Activated naive CD8-positive, alpha-beta T cell treated with anti-CD3 and anti-CD28 coated beads, Interleukin-2, amount 50 U/mL, for 24 hours (primary cell): ENCODE measurements at regions not wholly inside any gene's neighbourhood (a gene's known extent, or its start where the extent isn't known, plus 50 kb on each side); places are given as distances from the start of the nearest gene placed in this dataset.
"Not testable (repeated sequence)": the region's sequence is repeated elsewhere in the genome, so short reads cannot be mapped to it uniquely, and the experiment has no call there.

ENCODE experiments used
- ATAC-seq: fragments of 150-1000 bp; cut with Tn5 transposase; one replicate; pipeline ENCODE4 v1.10.0; 2021
- DNase-seq: peaks from one replicate; pipeline ENCODE4 v3.0.0; 2021
- H3K27ac Mint-ChIP-seq: one replicate; pipeline ENCODE4 v1.8.0; 2021; ENCODE audit warnings: mild to moderate bottlenecking, mixed read lengths
- H3K27me3 Mint-ChIP-seq: one replicate; pipeline ENCODE4 v1.8.0; 2021; ENCODE audit warnings: mixed read lengths
- H3K36me3 Mint-ChIP-seq: one replicate; pipeline ENCODE4 v1.8.0; 2021; ENCODE audit warnings: low read depth, mixed read lengths
- H3K4me1 Mint-ChIP-seq: one replicate; pipeline ENCODE4 v1.8.0; 2021; ENCODE audit warnings: mixed read lengths
- H3K4me3 Mint-ChIP-seq: one replicate; pipeline ENCODE4 v1.8.0; 2021; ENCODE audit warnings: mild to moderate bottlenecking, moderate library complexity, mixed read lengths
- H3K9me3 Mint-ChIP-seq: one replicate; pipeline ENCODE4 v1.8.0; 2021; ENCODE audit warnings: mixed read lengths

DNA sequence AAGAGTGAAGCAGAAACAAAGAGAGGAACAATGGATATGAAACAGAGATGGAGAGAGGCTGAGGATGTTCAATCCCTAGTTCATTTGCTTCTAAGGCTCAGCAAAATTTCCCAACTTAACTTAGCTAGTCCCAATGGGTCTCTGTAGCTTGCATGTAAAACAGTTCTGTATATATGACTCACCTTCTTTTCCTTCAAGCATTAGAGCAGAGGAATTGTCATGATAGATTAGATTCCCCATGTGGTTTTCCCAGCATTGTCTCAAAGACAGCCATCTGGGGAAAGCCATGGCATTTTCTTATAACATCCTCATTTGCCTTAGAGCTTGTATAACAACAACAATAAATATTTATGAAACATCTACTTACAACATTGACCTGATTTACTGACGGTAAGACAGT lies 93.9 kb upstream of the GATB start:
- Mint-ChIP-seq H3K36me3 (no peaks in the 10 kb centered on the region), H3K4me1 (no peaks in the 10 kb centered on the region), H3K9me3 (no peaks in the 10 kb centered on the region), H3K27ac (no peak overlapping the region), H3K27me3 (no peaks in the 10 kb centered on the region), H3K4me3 (no peak overlapping the region)
- ATAC-seq (no peak), DNase-seq (no peak)

DNA sequence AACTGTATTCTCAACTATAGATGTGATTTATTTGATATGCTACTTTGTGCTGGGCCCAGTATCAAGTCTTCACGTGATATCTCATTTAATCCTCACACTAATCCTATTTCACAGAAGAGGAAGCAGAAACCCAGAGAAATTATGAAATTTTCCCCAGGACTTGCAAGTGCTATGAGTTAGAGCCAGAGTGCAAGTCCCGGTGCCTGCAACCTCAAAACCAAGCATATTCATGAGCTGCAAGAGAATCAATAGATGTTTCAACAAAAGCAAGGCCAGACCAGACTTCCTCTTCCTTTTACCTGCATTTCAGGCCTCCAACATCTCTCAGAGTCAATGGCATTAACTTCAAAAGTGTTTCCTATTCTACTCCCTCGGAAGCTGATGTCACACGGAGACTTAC lies 92.2 kb upstream of the GATB start:
- ATAC-seq (no peak), DNase-seq (no peak)
- no peaks in the 10 kb centered on the region for H3K27me3 Mint-ChIP-seq

DNA sequence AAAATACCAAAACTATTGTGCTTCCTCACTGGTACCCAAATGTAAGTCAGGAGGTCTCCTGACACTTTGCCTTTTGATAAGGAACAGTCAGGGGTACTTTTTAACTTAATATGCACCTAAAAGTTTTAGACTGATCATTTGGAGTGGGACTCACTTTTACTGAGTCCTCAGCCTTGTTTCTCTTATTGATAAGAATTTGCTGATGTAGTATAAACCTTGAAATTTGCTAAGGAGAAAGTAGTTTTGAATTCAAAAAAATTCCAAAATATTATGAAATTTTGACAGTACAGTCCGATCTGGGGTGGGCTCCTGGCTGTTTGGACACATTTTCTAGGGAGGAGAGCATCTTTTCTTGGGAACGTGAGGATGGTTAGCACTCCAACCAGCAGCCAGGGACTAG lies 91.4 kb upstream of the GATB start:
- Mint-ChIP-seq H3K4me1 (no peaks in the 10 kb centered on the region), H3K9me3 (peaks cover 7% of the 10 kb centered on the region), H3K27ac (no peak overlapping the region), H3K36me3 (no peaks in the 10 kb centered on the region), H3K4me3 (no peak overlapping the region), H3K27me3 (no peaks in the 10 kb centered on the region)
- ATAC-seq (no peak), DNase-seq (no peak)

More for the DNA sequence above, 92.2 kb upstream of the GATB start:
- H3K4me1 Mint-ChIP-seq, result no peaks in the 10 kb centered on the region
- no peaks in the 10 kb centered on the region for H3K36me3 Mint-ChIP-seq
- H3K4me3 Mint-ChIP-seq, result no peak overlapping the region
- no peaks in the 10 kb centered on the region for H3K9me3 Mint-ChIP-seq
- H3K27ac Mint-ChIP-seq, result no peak overlapping the region

DNA sequence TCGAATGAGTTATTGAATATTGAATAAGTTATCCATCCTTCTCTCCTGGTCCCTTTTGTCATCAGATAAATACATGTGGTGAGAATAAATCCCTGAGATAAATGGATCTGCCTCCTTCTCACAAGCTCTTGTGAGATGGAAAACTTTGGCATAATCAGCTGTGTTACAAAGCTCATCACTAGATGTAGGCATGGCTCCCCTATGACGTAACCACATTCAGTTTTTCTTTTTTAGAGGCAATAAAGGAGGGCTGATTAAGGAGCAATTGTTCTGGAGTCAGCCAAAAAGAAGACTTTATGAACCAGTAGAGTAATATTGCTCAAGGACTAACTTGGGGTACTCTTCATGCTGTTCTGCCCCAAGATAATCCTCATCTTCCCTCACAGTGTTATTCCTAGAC lies 90.5 kb upstream of the GATB start:
- H3K36me3 Mint-ChIP-seq, result no peaks in the 10 kb centered on the region
- no peak for DNase-seq
- ATAC-seq, result no peak
- H3K4me3 Mint-ChIP-seq, result no peak overlapping the region
- H3K9me3 Mint-ChIP-seq, result peaks cover 7% of the 10 kb centered on the region
- H3K27me3 Mint-ChIP-seq, result no peaks in the 10 kb centered on the region
- no peak overlapping the region for H3K27ac Mint-ChIP-seq
- no peaks in the 10 kb centered on the region for H3K4me1 Mint-ChIP-seq

DNA sequence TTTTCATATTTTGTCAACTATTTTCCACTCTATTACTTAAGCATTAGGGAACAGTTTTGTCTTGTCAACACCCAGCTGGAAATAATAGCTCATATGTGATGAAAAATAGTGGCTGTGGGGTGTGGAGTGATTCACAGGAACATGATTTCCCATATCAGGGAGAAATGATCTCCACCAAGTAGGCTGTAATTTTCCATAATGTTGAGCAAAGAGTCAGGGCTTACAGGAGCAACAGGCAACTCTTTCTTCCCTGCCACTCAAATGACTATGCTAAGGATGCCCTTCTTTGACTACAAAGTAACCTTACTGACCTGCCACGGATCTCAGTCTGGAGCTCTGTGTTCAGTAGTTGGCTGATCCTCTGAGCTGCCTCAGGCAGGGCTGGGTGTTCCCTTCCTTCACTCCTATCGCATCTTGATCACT lies 90.0 kb upstream of the GATB start:
- Mint-ChIP-seq H3K9me3 (peaks cover 7% of the 10 kb centered on the region), H3K27ac (no peak overlapping the region), H3K4me3 (no peak overlapping the region), H3K4me1 (no peaks in the 10 kb centered on the region), H3K36me3 (no peaks in the 10 kb centered on the region), H3K27me3 (no peaks in the 10 kb centered on the region)
- ATAC-seq (no peak), DNase-seq (no peak)

DNA sequence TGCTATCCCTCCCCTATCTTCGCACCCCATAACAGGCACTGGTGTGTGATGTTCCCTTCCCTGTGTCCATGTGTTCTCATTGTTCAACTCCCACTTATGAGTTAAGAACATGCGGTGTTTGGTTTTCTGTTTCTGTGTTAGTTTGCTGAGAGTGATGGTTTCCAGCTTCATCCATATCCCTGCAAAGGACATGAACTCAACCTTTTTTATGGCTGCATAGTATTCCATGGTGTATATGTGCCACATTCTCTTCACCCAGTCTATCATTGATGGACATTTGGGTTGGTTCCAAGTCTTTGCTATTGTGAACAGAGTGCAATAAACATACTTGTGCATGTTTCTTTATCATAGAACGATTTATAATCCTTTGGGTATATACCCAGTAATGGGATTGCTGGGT lies 84.7 kb upstream of the GATB start:
- ATAC-seq, H3K4me3 Mint-ChIP-seq, H3K4me1 Mint-ChIP-seq, H3K27me3 Mint-ChIP-seq, DNase-seq, H3K36me3 Mint-ChIP-seq, H3K27ac Mint-ChIP-seq, H3K9me3 Mint-ChIP-seq: not testable (repeated sequence)

DNA sequence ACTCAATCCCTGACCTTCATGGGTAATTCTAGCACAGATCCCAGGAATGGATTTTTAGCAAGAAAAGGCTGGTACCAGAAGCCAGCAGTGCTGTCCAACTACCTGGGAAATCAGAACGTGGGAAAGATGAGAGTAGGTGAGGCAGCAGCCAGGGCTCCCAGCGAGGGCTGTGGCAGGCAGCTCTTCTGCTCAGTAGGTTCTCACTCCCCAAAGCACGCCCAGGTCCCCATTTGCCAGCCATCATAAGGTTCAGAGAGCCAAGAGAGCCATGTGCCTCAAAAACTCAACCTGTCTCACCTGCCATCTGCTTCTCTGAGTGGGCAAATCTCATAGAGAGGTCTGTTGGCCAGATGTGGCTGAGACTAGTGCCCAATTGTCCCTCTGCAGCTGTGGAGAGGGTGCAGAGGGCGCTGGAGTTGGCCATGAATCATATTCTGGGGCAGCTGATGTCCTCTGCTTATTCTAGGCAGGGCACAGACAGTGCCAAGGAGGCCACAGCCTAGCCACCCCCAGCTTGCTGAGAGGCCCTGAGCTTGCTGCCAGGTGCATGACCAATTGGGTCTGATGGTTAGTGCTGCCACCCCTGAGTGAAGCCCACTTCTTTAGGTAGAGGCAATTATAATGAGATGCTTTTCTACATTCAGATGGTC lies 81.7 kb upstream of the GATB start:
- Mint-ChIP-seq H3K4me3 (no peak overlapping the region), H3K27ac (no peak overlapping the region), H3K27me3 (no peaks in the 10 kb centered on the region), H3K4me1 (no peaks in the 10 kb centered on the region), H3K9me3 (peaks cover 3% of the 10 kb centered on the region), H3K36me3 (no peaks in the 10 kb centered on the region)
- ATAC-seq (no peak), DNase-seq (no peak)

DNA sequence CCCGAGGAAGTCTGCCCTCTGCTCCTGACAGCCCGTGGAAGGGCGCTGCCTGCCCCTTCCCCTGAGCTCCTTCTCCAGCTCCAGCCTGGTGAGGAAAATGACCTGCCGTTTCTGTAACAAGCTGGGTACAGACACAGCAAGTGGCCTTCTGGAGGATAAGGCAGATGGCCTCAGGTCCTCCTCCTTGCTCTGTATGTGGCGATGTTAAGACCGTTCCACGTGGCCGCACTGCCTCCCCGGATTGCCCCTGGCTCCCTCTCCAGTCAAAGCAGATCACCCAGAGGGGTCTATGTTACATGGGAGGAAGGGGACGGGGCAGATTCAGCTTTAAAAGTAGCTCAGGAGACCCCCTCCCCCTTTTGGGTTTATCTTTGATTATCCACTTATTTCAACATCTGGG lies 80.3 kb upstream of the GATB start:
- Mint-ChIP-seq H3K4me1 (no peaks in the 10 kb centered on the region), H3K36me3 (no peaks in the 10 kb centered on the region), H3K27ac (no peak overlapping the region), H3K27me3 (no peaks in the 10 kb centered on the region), H3K9me3 (no peaks in the 10 kb centered on the region), H3K4me3 (no peak overlapping the region)
- ATAC-seq (no peak), DNase-seq (no peak)

DNA sequence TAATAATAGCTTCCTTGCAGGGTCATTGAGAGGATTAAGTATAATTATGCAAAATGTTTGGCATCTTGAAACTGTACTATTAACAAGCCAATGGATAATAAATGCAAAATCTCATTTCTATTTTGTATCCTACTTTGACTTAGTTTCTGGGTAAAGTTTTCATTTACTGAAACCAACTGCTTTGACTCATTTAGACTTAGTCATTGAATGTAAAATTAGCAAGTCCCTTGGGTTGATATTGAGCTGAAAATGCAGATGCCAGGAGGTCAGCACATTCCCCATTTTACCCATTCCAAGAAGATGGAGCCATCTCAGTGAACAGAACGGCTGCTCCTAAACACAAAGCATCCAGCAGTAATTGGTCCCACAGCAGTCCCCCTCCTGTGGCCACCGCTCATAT lies 74.7 kb upstream of the GATB start:
- ATAC-seq, result no peak
- no peak overlapping the region for H3K27ac Mint-ChIP-seq

DNA sequence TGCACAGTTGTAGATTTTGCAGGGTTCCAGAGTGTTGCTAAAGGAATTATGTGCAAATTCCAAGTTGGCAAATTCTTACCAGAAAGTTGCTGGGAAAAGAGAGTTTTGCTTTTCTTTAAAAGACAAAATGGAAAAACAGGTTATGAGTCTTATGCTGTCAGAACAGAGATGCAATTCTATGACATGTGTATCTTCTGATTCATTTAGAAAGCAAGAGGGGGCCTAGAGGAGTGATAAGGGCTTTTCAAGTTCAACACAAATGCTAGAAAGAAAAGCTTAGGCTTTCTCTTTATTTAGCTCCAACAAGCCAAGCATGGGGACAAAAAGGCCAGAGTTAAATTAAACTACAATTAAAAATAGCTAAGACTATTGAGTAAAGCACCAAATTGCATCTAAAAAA lies 72.4 kb upstream of the GATB start:
- DNase-seq, result no peak
- no peaks in the 10 kb centered on the region for H3K9me3 Mint-ChIP-seq
- H3K4me3 Mint-ChIP-seq, result no peak overlapping the region
- no peak for ATAC-seq
- H3K27me3 Mint-ChIP-seq, result no peaks in the 10 kb centered on the region
- H3K36me3 Mint-ChIP-seq, result no peaks in the 10 kb centered on the region
- no peak overlapping the region for H3K27ac Mint-ChIP-seq
- no peaks in the 10 kb centered on the region for H3K4me1 Mint-ChIP-seq

More for the DNA sequence above, 74.7 kb upstream of the GATB start:
- H3K4me3 Mint-ChIP-seq, result no peak overlapping the region
- H3K27me3 Mint-ChIP-seq, result no peaks in the 10 kb centered on the region
- no peaks in the 10 kb centered on the region for H3K9me3 Mint-ChIP-seq
- H3K4me1 Mint-ChIP-seq, result no peaks in the 10 kb centered on the region
- no peaks in the 10 kb centered on the region for H3K36me3 Mint-ChIP-seq
- no peak for DNase-seq

DNA sequence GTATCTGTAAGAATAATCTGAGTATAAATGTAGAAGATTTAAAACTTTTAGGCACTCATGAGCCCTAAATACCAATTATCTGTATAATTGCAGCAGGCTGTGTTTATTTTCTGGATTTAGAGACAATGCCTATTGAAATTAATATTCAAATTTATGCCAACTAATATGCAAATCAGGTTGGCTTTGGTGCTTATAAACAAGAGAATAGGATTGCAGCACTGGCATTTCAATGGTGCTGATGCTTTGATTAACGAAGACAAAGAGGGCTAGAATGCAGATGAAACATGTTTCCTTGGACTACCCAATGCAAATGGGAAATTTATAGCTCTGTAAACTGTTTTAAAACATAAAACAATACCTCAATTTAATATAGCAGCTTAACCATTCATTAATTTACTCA lies 70.7 kb upstream of the GATB start:
- DNase-seq, result no peak
- no peak overlapping the region for H3K27ac Mint-ChIP-seq
- no peak overlapping the region for H3K4me3 Mint-ChIP-seq

DNA sequence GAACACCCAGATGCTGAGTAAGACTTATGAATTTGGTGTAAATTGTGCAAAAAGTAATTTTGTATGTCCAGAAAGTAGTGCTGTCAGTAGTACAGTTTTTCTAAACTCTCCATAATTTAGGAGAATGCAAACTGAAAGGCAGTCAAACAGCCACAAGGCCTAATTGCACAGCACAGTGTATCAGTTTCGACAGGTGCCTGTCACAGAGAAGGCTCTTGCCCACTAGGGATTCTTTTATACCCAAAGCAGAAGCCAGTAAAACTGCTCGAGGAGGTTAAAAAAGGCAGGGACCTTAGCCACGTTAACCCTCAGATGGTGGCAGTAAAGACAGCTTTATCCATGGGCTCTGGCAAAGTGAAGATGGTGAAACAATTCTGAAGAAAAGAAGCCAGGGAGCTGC lies 69.4 kb upstream of the GATB start:
- DNase-seq, result no peak
- Mint-ChIP-seq H3K4me1 (no peaks in the 10 kb centered on the region), H3K9me3 (no peaks in the 10 kb centered on the region), H3K4me3 (no peak overlapping the region), H3K27me3 (no peaks in the 10 kb centered on the region), H3K27ac (no peak overlapping the region), H3K36me3 (no peaks in the 10 kb centered on the region)
- ATAC-seq, result no peak

More for the DNA sequence above, 70.7 kb upstream of the GATB start:
- Mint-ChIP-seq H3K4me1 (no peaks in the 10 kb centered on the region), H3K36me3 (no peaks in the 10 kb centered on the region), H3K9me3 (no peaks in the 10 kb centered on the region), H3K27me3 (no peaks in the 10 kb centered on the region)
- no peak for ATAC-seq

DNA sequence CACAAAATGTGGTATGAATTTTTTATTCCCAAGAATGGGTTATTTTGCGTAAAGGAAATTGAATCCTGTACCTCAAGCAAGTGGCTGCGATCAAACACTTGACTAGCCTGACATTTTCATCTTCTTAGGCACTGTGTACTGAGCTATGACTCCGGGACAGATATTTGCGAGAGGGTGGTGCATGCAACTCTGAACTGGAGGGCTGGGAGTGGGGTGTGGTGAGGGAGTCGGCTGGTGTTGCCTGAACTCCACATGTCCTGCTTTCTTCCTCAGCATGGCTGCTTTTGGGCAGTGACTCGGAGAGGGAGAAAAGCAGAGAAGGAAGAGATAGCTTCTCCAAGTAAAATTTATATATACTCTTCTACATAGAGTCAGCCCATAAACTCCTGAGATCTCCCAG lies 68.5 kb upstream of the GATB start:
- H3K27me3 Mint-ChIP-seq, result no peaks in the 10 kb centered on the region
- H3K4me3 Mint-ChIP-seq, result no peak overlapping the region
- ATAC-seq (no peak), DNase-seq (no peak)
- H3K9me3 Mint-ChIP-seq, result no peaks in the 10 kb centered on the region
- H3K27ac Mint-ChIP-seq, result no peak overlapping the region
- H3K36me3 Mint-ChIP-seq, result no peaks in the 10 kb centered on the region
- H3K4me1 Mint-ChIP-seq, result no peaks in the 10 kb centered on the region

DNA sequence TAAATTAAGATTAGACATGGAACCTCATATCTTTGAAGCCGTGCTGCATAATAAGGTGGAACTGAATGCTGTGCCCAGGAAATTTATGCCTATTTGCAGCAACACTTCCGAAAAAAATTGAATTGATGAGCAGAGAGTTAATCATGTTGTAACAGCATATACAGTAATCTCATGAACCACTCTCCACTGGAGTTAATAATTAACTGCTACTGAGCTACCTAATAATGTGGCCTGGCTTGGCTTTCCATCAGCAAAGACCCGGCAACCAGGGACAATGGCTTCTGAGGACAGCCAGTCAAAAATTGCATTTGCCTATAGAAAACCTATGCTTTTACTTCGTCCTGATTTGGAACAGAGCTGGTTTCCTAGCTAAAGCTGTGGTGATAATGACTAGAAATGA lies 63.8 kb upstream of the GATB start:
- no peak overlapping the region for H3K27ac Mint-ChIP-seq
- ATAC-seq (no peak), DNase-seq (no peak)
- no peaks in the 10 kb centered on the region for H3K36me3 Mint-ChIP-seq
- H3K27me3 Mint-ChIP-seq, result no peaks in the 10 kb centered on the region
- H3K9me3 Mint-ChIP-seq, result no peaks in the 10 kb centered on the region
- no peak overlapping the region for H3K4me3 Mint-ChIP-seq
- no peaks in the 10 kb centered on the region for H3K4me1 Mint-ChIP-seq

DNA sequence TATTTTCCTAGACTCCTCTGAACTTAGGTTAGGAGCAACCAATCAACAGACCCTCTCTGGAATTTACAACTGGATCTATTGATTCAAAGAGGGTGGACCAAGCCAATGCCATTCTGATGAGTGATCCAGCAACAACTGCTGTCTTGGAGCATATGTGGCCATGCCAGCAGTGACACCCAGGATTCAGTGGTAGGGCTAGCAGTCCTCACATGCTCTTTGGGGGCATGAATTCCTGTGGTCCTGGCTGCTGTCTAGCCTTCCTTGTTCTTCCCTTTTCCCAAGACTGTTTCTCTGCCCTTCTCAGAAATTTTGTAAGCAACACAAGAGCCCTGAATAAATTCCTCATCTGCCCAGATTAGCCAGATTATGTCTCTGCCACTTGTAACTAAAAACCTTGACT lies 61.5 kb upstream of the GATB start:
- H3K27ac Mint-ChIP-seq, result no peak overlapping the region
- no peak overlapping the region for H3K4me3 Mint-ChIP-seq
- no peak for DNase-seq
- no peaks in the 10 kb centered on the region for H3K36me3 Mint-ChIP-seq
- no peak for ATAC-seq
- no peaks in the 10 kb centered on the region for H3K27me3 Mint-ChIP-seq
- H3K9me3 Mint-ChIP-seq, result no peaks in the 10 kb centered on the region
- no peaks in the 10 kb centered on the region for H3K4me1 Mint-ChIP-seq

DNA sequence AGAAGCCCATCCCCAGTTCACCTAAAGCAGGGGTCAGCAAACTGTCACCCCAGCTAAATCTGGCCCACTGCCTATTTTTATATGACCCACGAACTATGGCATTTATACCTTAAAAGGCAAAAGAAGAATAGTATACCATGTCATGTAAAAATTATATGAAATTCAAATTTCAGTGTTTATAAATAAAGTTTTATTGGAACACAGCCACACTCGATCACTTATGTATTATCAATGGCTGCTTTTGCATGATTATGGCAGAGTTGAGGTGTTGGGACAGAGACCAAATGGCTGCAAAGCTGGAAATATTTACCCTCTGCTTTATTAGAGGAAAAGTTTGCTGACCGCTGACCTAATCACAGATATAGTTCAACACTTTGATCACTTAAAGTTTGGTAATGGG lies 59.2 kb upstream of the GATB start:
- no peak overlapping the region for H3K4me3 Mint-ChIP-seq
- no peak overlapping the region for H3K27ac Mint-ChIP-seq
- ATAC-seq (no peak), DNase-seq (no peak)
- no peaks in the 10 kb centered on the region for H3K4me1 Mint-ChIP-seq
- H3K36me3 Mint-ChIP-seq, result no peaks in the 10 kb centered on the region
- H3K9me3 Mint-ChIP-seq, result no peaks in the 10 kb centered on the region
- no peaks in the 10 kb centered on the region for H3K27me3 Mint-ChIP-seq
